Activated T-cell treated with anti-CD3 and anti-CD28 coated beads, Interleukin-2, amount 50 U/mL, for 72 hours (primary cell): ENCODE measurements at regions not wholly inside any gene's neighbourhood (a gene's known extent, or its start where the extent isn't known, plus 50 kb on each side); places are given as distances from the start of the nearest gene placed in this dataset.
"Not testable (repeated sequence)": the region's sequence is repeated elsewhere in the genome, so short reads cannot be mapped to it uniquely, and the experiment has no call there.

Experiments used
- ATAC-seq, 2 donors: fragments of 150-1000 bp; cut with Tn5 transposase; replicated peaks in 1 of 2; 2 replicates each; pipeline ENCODE4 v1.10.0; 2021; ENCODE audit warnings: moderate library complexity in 2 of 2, mild to moderate bottlenecking in 1 of 2
- DNase-seq, 2 donors: peaks; one replicate each; pipeline ENCODE4 v3.0.0; 2021 to 2022; ENCODE audit warnings: mixed read lengths in 1 of 2
- H3K27ac Mint-ChIP-seq: one replicate; pipeline ENCODE4 v1.8.0; 2022; ENCODE audit warnings: mild to moderate bottlenecking, moderate library complexity, mixed read lengths
- H3K27me3 Mint-ChIP-seq: one replicate; pipeline ENCODE4 v1.8.0; 2022; ENCODE audit warnings: low read depth, mixed read lengths
- H3K36me3 Mint-ChIP-seq, 2 donors: one replicate each; pipeline ENCODE4 v1.8.0; 2022; ENCODE audit warnings: mixed read lengths in 2 of 2, mild to moderate bottlenecking in 1 of 2; ENCODE audit not compliant: insufficient read depth in 2 of 2
- H3K4me1 Mint-ChIP-seq: one replicate; pipeline ENCODE4 v1.8.0; 2022; ENCODE audit warnings: low read depth, mixed read lengths
- H3K4me3 Mint-ChIP-seq, 2 donors: one replicate each; pipeline ENCODE4 v1.8.0; 2022; ENCODE audit warnings: mild to moderate bottlenecking in 2 of 2, mixed read lengths in 2 of 2, moderate library complexity in 2 of 2
- H3K9me3 Mint-ChIP-seq, 2 donors: one replicate each; pipeline ENCODE4 v1.8.0; 2022; ENCODE audit warnings: mixed read lengths in 2 of 2

- H3K4me3 Mint-ChIP-seq = no peak overlapping the region
- ATAC-seq (no peak), DNase-seq (no peak)
- no peaks in the 10 kb centered on the region for H3K4me1 Mint-ChIP-seq
- no peaks in the 10 kb centered on the region for H3K27me3 Mint-ChIP-seq
- H3K36me3 Mint-ChIP-seq = no peaks in the 10 kb centered on the region
- H3K9me3 Mint-ChIP-seq = no peaks in the 10 kb centered on the region
- H3K27ac Mint-ChIP-seq = no peak overlapping the region
These were observed 519.3 kb downstream of the HAPSTR1 start for GRCh38 chr16:9610727-9611126.

- ATAC-seq = no peak
- no peaks in the 10 kb centered on the region for H3K36me3 Mint-ChIP-seq
These were observed 520.8 kb downstream of the HAPSTR1 start for GRCh38 chr16:9612267-9612666.

GRCh38 chr16:9614389-9614788 is 522.9 kb downstream of the HAPSTR1 start:
- no peak overlapping the region for H3K27ac Mint-ChIP-seq
- no peaks in the 10 kb centered on the region for H3K36me3 Mint-ChIP-seq
- ATAC-seq (no peak), DNase-seq (no peak)
- H3K4me1 Mint-ChIP-seq = no peaks in the 10 kb centered on the region
- H3K9me3 Mint-ChIP-seq = peaks cover 0 to 3% of the 10 kb centered on the region in 2 donors
- no peaks in the 10 kb centered on the region for H3K27me3 Mint-ChIP-seq
- no peak overlapping the region for H3K4me3 Mint-ChIP-seq

More at GRCh38 chr16:9612267-9612666, 520.8 kb downstream of the HAPSTR1 start:
- no peak for DNase-seq
- Mint-ChIP-seq H3K4me3 (no peak overlapping the region), H3K4me1 (no peaks in the 10 kb centered on the region), H3K27ac (no peak overlapping the region), H3K27me3 (no peaks in the 10 kb centered on the region), H3K9me3 (peaks cover 0 to 2% of the 10 kb centered on the region in 2 donors)

DNA sequence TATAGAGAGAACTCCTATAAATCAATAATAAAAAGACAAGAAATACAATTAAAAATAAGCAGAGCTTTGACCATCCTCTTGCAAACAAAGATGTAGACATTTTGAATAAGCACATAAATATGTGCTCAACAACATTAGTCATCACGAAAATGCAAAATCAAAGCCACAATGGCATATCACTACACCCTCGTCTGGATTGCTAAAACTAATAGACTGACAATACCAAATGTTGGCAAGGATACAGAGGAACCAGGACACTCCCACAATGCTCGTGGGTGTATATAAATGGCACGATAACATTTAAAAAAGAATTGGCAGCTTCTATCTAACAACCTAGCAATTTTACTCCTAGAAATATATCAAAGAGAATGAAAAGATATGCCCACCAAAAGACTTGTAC is 530.8 kb downstream of the HAPSTR1 start:
- no peaks in the 10 kb centered on the region for H3K36me3 Mint-ChIP-seq

GRCh38 chr16:9625122-9625521 is 533.7 kb downstream of the HAPSTR1 start:
- no peak for DNase-seq
- Mint-ChIP-seq H3K9me3 (peaks cover 1 to 3% of the 10 kb centered on the region in 2 donors), H3K36me3 (no peaks in the 10 kb centered on the region), H3K27ac (no peak overlapping the region), H3K27me3 (no peaks in the 10 kb centered on the region), H3K4me3 (no peak overlapping the region), H3K4me1 (no peaks in the 10 kb centered on the region)
- ATAC-seq = no peak

More for the DNA sequence above, 530.8 kb downstream of the HAPSTR1 start:
- ATAC-seq (no peak), DNase-seq (no peak)
- Mint-ChIP-seq H3K9me3 (peaks cover 2 to 3% of the 10 kb centered on the region in 2 donors), H3K27ac (no peak overlapping the region), H3K4me3 (no peak overlapping the region), H3K4me1 (no peaks in the 10 kb centered on the region), H3K27me3 (no peaks in the 10 kb centered on the region)

DNA sequence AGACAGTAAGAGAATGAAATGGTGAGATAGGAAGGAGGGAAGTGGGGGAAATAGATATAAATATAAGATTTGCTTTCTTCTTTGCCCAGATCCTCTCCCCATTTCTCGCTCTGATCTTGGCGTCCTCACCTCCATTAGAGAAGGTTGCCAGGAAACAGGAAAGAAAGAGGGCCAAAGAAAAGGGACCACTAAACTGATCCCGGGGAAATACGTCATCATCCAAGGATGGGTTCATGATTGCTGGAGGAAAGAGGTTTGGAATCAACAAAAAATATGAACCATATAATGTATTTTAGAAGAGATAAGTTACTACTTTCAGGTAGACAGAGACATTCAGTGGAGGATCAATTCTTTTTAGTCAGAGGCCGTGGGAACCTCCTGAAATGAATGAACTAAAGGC is 536.0 kb downstream of the HAPSTR1 start:
- ATAC-seq = no peak
- Mint-ChIP-seq H3K4me1 (no peaks in the 10 kb centered on the region), H3K4me3 (no peak overlapping the region), H3K9me3 (no peaks in the 10 kb centered on the region), H3K27me3 (no peaks in the 10 kb centered on the region), H3K27ac (no peak overlapping the region), H3K36me3 (no peaks in the 10 kb centered on the region)
- DNase-seq = no peak

DNA sequence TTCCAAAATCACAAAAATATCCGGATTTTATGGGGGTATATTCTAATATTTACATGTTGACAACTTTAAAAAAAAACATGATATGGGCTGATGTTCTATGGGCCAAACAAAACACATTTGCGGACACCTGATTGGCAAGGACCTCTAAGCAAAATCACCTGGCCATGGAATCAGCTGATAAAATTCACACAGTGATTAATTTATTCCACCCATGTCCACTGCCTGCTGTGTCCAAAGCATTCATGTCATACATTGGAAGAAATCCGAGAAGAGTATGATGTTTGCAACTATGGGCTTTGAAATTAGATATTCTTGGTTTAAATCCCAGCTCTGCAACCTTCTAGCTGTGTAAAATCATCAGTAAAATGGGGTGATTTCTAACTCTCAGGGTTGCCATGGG is 538.7 kb downstream of the HAPSTR1 start:
- H3K36me3 Mint-ChIP-seq = no peaks in the 10 kb centered on the region
- no peak for DNase-seq
- no peak for ATAC-seq
- no peaks in the 10 kb centered on the region for H3K9me3 Mint-ChIP-seq
- H3K4me1 Mint-ChIP-seq = no peaks in the 10 kb centered on the region
- no peak overlapping the region for H3K4me3 Mint-ChIP-seq
- no peak overlapping the region for H3K27ac Mint-ChIP-seq
- no peaks in the 10 kb centered on the region for H3K27me3 Mint-ChIP-seq

GRCh38 chr16:9630985-9631384 is 539.5 kb downstream of the HAPSTR1 start:
- H3K36me3 Mint-ChIP-seq = no peaks in the 10 kb centered on the region
- ATAC-seq = no peak
- no peak overlapping the region for H3K27ac Mint-ChIP-seq
- H3K4me3 Mint-ChIP-seq = no peak overlapping the region
- no peaks in the 10 kb centered on the region for H3K9me3 Mint-ChIP-seq
- DNase-seq = no peak
- no peaks in the 10 kb centered on the region for H3K4me1 Mint-ChIP-seq
- no peaks in the 10 kb centered on the region for H3K27me3 Mint-ChIP-seq

DNA sequence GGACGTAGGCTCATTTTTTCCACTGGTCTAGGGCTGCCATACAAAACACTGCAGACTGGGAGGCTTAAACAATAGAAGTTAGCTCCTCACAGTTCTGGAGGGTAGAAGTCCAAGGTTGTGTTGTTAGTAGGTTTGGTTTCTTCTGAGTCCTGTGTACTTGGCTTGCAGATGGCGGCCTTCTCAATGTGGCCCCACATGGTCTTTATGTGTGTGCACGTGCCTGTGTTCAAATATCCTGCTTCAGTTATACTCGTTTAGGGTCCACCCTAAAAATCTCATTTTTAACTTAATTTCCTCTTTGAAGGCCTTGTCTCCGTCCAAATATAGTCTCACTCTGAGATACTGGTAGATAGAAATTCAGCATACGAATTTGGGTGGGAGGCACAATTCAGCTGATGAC is 542.4 kb downstream of the HAPSTR1 start:
- Mint-ChIP-seq H3K36me3 (no peaks in the 10 kb centered on the region), H3K4me1 (no peaks in the 10 kb centered on the region), H3K4me3 (no peak overlapping the region), H3K9me3 (no peaks in the 10 kb centered on the region), H3K27me3 (no peaks in the 10 kb centered on the region), H3K27ac (no peak overlapping the region)
- ATAC-seq (no peak), DNase-seq (no peak)

DNA sequence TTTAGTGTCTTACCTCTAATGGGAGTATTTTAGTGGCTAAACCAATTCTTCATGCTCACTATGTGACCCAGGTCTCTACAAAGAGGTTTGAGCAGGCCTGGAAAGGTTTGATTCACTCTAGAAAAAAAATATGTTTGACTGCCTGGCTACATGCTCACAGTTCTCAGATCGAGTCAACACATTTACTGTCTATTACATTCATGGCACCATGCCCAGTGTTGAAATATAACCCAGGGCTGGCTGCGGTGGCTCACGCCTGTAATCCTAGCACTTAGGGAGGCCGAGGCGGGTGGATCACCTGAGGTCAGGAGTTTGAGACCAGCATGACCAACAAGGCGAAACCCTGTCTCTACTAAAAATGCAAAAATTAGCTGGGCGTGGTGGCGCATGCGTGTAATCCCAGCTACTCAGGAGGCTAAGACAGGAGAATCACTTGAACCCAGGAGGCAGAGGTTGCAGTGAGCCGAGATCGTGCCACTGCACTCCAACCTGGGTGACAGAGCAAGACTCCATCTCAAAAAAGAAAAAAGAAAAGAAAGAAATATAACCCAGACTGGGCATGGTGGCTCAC is 543.8 kb downstream of the HAPSTR1 start:
- not testable (repeated sequence) for DNase-seq, H3K4me1 Mint-ChIP-seq, ATAC-seq, H3K36me3 Mint-ChIP-seq, H3K27me3 Mint-ChIP-seq, H3K9me3 Mint-ChIP-seq, H3K4me3 Mint-ChIP-seq, H3K27ac Mint-ChIP-seq

DNA sequence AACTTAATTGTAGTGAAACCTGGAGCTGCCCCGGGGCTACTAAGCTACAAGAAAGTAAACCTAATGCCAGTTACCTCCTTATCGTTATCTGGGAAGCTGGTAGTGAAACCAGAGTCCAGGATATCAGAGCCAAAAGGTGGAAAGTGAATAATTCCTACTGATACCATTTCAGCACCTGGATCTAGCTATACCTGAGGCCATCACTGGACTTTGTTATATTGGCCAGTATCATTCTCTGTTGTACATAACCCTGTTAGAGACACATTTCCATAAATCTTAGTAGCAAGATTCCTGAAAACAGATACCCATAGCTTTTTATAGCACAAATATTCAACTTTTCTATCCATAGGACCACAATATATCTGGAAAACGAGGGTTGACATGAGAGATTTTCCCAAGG is 538.0 kb downstream of the GRIN2A start:
- no peaks in the 10 kb centered on the region for H3K4me1 Mint-ChIP-seq
- H3K36me3 Mint-ChIP-seq = no peaks in the 10 kb centered on the region
- H3K4me3 Mint-ChIP-seq = no peak overlapping the region
- DNase-seq (no peak), ATAC-seq (no peak)
- H3K27ac Mint-ChIP-seq = no peak overlapping the region
- H3K9me3 Mint-ChIP-seq = peaks cover 0 to 1% of the 10 kb centered on the region in 2 donors
- H3K27me3 Mint-ChIP-seq = no peaks in the 10 kb centered on the region

- no peak overlapping the region for H3K4me3 Mint-ChIP-seq
- H3K9me3 Mint-ChIP-seq = no peaks in the 10 kb centered on the region
- H3K36me3 Mint-ChIP-seq = no peaks in the 10 kb centered on the region
- H3K27me3 Mint-ChIP-seq = no peaks in the 10 kb centered on the region
- no peak for DNase-seq
- no peak for ATAC-seq
- no peaks in the 10 kb centered on the region for H3K4me1 Mint-ChIP-seq
- no peak overlapping the region for H3K27ac Mint-ChIP-seq
These were observed 536.3 kb downstream of the GRIN2A start for GRCh38 chr16:9645911-9646310.

GRCh38 chr16:9647981-9648701 is 534.1 kb downstream of the GRIN2A start:
- H3K4me1 Mint-ChIP-seq = no peaks in the 10 kb centered on the region
- H3K36me3 Mint-ChIP-seq = no peaks in the 10 kb centered on the region
- DNase-seq = no peak
- H3K4me3 Mint-ChIP-seq = no peak overlapping the region
- H3K27me3 Mint-ChIP-seq = no peaks in the 10 kb centered on the region
- peaks cover 1 to 2% of the 10 kb centered on the region in 2 donors for H3K9me3 Mint-ChIP-seq
- no peak overlapping the region for H3K27ac Mint-ChIP-seq
- no peak for ATAC-seq

GRCh38 chr16:9650284-9650683 is 531.9 kb downstream of the GRIN2A start:
- peaks cover 2 to 4% of the 10 kb centered on the region in 2 donors for H3K9me3 Mint-ChIP-seq
- H3K4me1 Mint-ChIP-seq = no peaks in the 10 kb centered on the region
- H3K27ac Mint-ChIP-seq = no peak overlapping the region
- ATAC-seq = no peak
- DNase-seq = no peak
- H3K36me3 Mint-ChIP-seq = no peaks in the 10 kb centered on the region
- H3K27me3 Mint-ChIP-seq = peaks cover 5% of the 10 kb centered on the region
- no peak overlapping the region for H3K4me3 Mint-ChIP-seq
